KOPT-K1 (cell line): ENCODE measurements at regions not wholly inside any gene's neighbourhood (a gene's known extent, or its start where the extent isn't known, plus 50 kb on each side); places are given as distances from the start of the nearest gene placed in this dataset.

Experiments
- H3K27ac ChIP-seq: fragments of 200-600 bp; sonication (generic); 2 replicates; pipeline ENCODE4 v1.5.1; 2016; ENCODE audit warnings: antibody characterized with exemption, mild to moderate bottlenecking, low read depth, low read length; ENCODE audit not compliant: poor library complexity, severe bottlenecking
- H3K36me3 ChIP-seq: fragments of 200-600 bp; sonication (generic); 2 replicates; pipeline ENCODE4 v1.5.1; 2017; ENCODE audit warnings: antibody characterized with exemption, mild to moderate bottlenecking, low read length, moderate library complexity; ENCODE audit not compliant: insufficient read depth
- H3K9me3 ChIP-seq: fragments of 200-600 bp; sonication (generic); 2 replicates; pipeline ENCODE4 v1.5.1; 2017; ENCODE audit warnings: antibody characterized with exemption, low read length, mild to moderate bottlenecking; ENCODE audit not compliant: insufficient read depth, poor library complexity, severe bottlenecking

- H3K9me3 ChIP-seq: no peaks in the 10 kb centered on the region
- no peak overlapping the region for H3K27ac ChIP-seq
- H3K36me3 ChIP-seq: no peaks in the 10 kb centered on the region
Observed at GRCh38 chr4:61067381-61067780, 132.7 kb upstream of the ADGRL3 start.

- H3K27ac ChIP-seq: no peak overlapping the region
- no peaks in the 10 kb centered on the region for H3K36me3 ChIP-seq
- no peaks in the 10 kb centered on the region for H3K9me3 ChIP-seq
Observed at GRCh38 chr4:61068060-61068459, 132.1 kb upstream of the ADGRL3 start.

- Histone ChIP-seq H3K27ac (no peak overlapping the region), H3K36me3 (no peaks in the 10 kb centered on the region), H3K9me3 (no peaks in the 10 kb centered on the region)
Observed at GRCh38 chr4:61068745-61069144, 131.4 kb upstream of the ADGRL3 start.

GRCh38 chr4:61070269-61070668, 129.9 kb upstream of the ADGRL3 start:
- H3K36me3 ChIP-seq: no peaks in the 10 kb centered on the region

GRCh38 chr4:61079427-61079826, 120.7 kb upstream of the ADGRL3 start:
- Histone ChIP-seq H3K9me3 (no peaks in the 10 kb centered on the region), H3K36me3 (no peaks in the 10 kb centered on the region), H3K27ac (no peak overlapping the region)

More at GRCh38 chr4:61070269-61070668, 129.9 kb upstream of the ADGRL3 start:
- Histone ChIP-seq H3K27ac (no peak overlapping the region), H3K9me3 (no peaks in the 10 kb centered on the region)

GRCh38 chr4:61079976-61080375, 120.2 kb upstream of the ADGRL3 start:
- H3K36me3 ChIP-seq: no peaks in the 10 kb centered on the region
- H3K9me3 ChIP-seq: no peaks in the 10 kb centered on the region
- no peak overlapping the region for H3K27ac ChIP-seq

- no peaks in the 10 kb centered on the region for H3K36me3 ChIP-seq
- no peaks in the 10 kb centered on the region for H3K9me3 ChIP-seq
- no peak overlapping the region for H3K27ac ChIP-seq
Observed at GRCh38 chr4:61085534-61085933, 114.6 kb upstream of the ADGRL3 start.

- Histone ChIP-seq H3K36me3 (no peaks in the 10 kb centered on the region), H3K9me3 (no peaks in the 10 kb centered on the region), H3K27ac (no peak overlapping the region)
Observed at GRCh38 chr4:61086357-61086756, 113.8 kb upstream of the ADGRL3 start.

- Histone ChIP-seq H3K27ac (no peak overlapping the region), H3K36me3 (no peaks in the 10 kb centered on the region), H3K9me3 (no peaks in the 10 kb centered on the region)
Observed at GRCh38 chr4:61086979-61087378, 113.1 kb upstream of the ADGRL3 start.

- H3K9me3 ChIP-seq: no peaks in the 10 kb centered on the region
- no peaks in the 10 kb centered on the region for H3K36me3 ChIP-seq
Observed at GRCh38 chr4:61094854-61095598, 105.1 kb upstream of the ADGRL3 start.

GRCh38 chr4:61128682-61129081, 71.4 kb upstream of the ADGRL3 start:
- Histone ChIP-seq H3K9me3 (no peaks in the 10 kb centered on the region), H3K27ac (no peak overlapping the region), H3K36me3 (no peaks in the 10 kb centered on the region)

More at GRCh38 chr4:61094854-61095598, 105.1 kb upstream of the ADGRL3 start:
- H3K27ac ChIP-seq: no peak overlapping the region

- H3K27ac ChIP-seq: no peak overlapping the region
- H3K9me3 ChIP-seq: no peaks in the 10 kb centered on the region
- H3K36me3 ChIP-seq: no peaks in the 10 kb centered on the region
Observed at GRCh38 chr4:61129971-61130370, 70.2 kb upstream of the ADGRL3 start.

- Histone ChIP-seq H3K36me3 (no peaks in the 10 kb centered on the region), H3K9me3 (no peaks in the 10 kb centered on the region)
Observed at GRCh38 chr4:61143461-61143860, 56.7 kb upstream of the ADGRL3 start.

GRCh38 chr4:61149278-61149677, 50.8 kb upstream of the ADGRL3 start:
- Histone ChIP-seq H3K9me3 (no peaks in the 10 kb centered on the region), H3K27ac (no peak overlapping the region), H3K36me3 (no peaks in the 10 kb centered on the region)

More at GRCh38 chr4:61143461-61143860, 56.7 kb upstream of the ADGRL3 start:
- H3K27ac ChIP-seq: no peak overlapping the region
